Gastroesophageal sphincter (tissue), 3 donors: ENCODE measurements at regions not wholly inside any gene's neighbourhood (a gene's known extent, or its start where the extent isn't known, plus 50 kb on each side); places are given as distances from the start of the nearest gene placed in this dataset.
"Not testable (repeated sequence)": the region's sequence is repeated elsewhere in the genome, so short reads cannot be mapped to it uniquely, and the experiment has no call there.

ENCODE experiments used
- POLR2A ChIP-seq, 2 donors: fragments of 450-650 bp; IDR thresholded peaks; one replicate each; pipeline ENCODE4 v1.6.1; 2017; ENCODE audit warnings: antibody characterized with exemption in 2 of 2, mild to moderate bottlenecking in 2 of 2, moderate library complexity in 1 of 2
- POLR2AphosphoS5 ChIP-seq: sonication (generic); formaldehyde crosslinking; IDR thresholded peaks from one replicate; pipeline ENCODE4 v1.6.1; 2017; ENCODE audit warnings: antibody characterized with exemption
- TF ChIP-seq, protein P1 (sequence below), 4 experiments: fragments of 200-600 bp in 2 of 4; fragments of 450-650 bp in 2 of 4; sonication (generic) in 1 of 4; IDR thresholded peaks; one replicate each; pipeline ENCODE4 v1.5.1; 2017 to 2019; ENCODE audit warnings: antibody characterized with exemption in 4 of 4, mild to moderate bottlenecking in 2 of 4, moderate library complexity in 2 of 4

DNA sequence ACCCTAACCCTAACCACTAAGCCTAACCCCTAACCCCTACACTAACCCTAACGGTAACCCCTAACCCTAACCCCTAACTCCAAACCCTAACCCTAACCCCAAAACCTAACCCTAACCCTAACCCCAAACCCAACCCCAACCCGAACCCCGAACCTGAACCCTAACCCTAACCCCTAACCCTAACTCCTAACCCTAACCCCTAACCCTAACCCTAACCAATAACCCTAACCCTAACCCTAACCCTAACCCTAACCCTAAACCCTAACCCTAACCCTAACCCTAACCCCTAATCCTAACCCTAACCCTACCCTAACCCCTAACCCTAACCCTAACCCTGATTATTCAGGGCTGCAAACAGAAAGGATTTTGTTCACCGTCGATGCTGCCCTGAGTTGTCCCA is 144.6 kb upstream of the DUSP22 start:
- TF ChIP-seq, protein P1, sequence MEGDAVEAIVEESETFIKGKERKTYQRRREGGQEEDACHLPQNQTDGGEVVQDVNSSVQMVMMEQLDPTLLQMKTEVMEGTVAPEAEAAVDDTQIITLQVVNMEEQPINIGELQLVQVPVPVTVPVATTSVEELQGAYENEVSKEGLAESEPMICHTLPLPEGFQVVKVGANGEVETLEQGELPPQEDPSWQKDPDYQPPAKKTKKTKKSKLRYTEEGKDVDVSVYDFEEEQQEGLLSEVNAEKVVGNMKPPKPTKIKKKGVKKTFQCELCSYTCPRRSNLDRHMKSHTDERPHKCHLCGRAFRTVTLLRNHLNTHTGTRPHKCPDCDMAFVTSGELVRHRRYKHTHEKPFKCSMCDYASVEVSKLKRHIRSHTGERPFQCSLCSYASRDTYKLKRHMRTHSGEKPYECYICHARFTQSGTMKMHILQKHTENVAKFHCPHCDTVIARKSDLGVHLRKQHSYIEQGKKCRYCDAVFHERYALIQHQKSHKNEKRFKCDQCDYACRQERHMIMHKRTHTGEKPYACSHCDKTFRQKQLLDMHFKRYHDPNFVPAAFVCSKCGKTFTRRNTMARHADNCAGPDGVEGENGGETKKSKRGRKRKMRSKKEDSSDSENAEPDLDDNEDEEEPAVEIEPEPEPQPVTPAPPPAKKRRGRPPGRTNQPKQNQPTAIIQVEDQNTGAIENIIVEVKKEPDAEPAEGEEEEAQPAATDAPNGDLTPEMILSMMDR (IDR thresholded peaks at IDR 0.05) = not testable (repeated sequence)
- TF ChIP-seq POLR2AphosphoS5; POLR2A (IDR thresholded peaks at IDR 0.05): not testable (repeated sequence)
